ENCODE measurements at regions not wholly inside any gene's neighbourhood (a gene's known extent, or its start where the extent isn't known, plus 50 kb on each side); places are given as distances from the start of the nearest gene placed in this dataset.

GRCh38 chr5:8824371-8824770 lies 721.5 kb downstream of the SEMA5A start:
- Histone ChIP-seq H2AFZ (ENCODE audit: low read depth, low read length) (no peak overlapping the region), H3K36me3 (ENCODE audit: control insufficient read depth in 2 of 2, extremely low read depth in 1 of 2, insufficient read depth in 2 of 2, low read length in 2 of 2) (no peaks in the 10 kb centered on the region), H4K20me1 (replicated peaks; ENCODE audit: control insufficient read depth, extremely low read depth, insufficient read depth, low read length) (no peaks in the 10 kb centered on the region), H3K4me1 (ENCODE audit: control insufficient read depth, extremely low read depth, insufficient read depth, low read length) (peaks cover 20% of the 10 kb centered on the region), H3K27me3 (ENCODE audit: control insufficient read depth in 2 of 2, insufficient read depth in 2 of 2, low read length in 2 of 2) (no peaks in the 10 kb centered on the region), H3K9me3 (replicated peaks; ENCODE audit: control insufficient read depth, insufficient read depth, low read length) (no peaks in the 10 kb centered on the region), H3K9ac (replicated peaks; ENCODE audit: extremely low read depth, insufficient read depth, low read length) (no peak overlapping the region), H3K79me2 (ENCODE audit: control insufficient read depth, insufficient read depth, low read length) (no peaks in the 10 kb centered on the region), H3K27ac (ENCODE audit: insufficient read depth, low read depth, low read length) (no peak overlapping the region), H3K4me2 (ENCODE audit: insufficient read depth, low read length) (no peak overlapping the region), H3K9me1 (replicated peaks; ENCODE audit: control insufficient read depth, extremely low read depth, insufficient read depth, low read length) (no peaks in the 10 kb centered on the region), H3K4me3 (replicated peaks in 1 of 3; ENCODE audit: insufficient read depth in 1 of 3, low read depth in 1 of 3, low read length in 3 of 3) (no peak overlapping the region)
- no TSS peak for BruUV-seq (replicated peaks)
- dilution Hi-C loops (cut with MboI; ENCODE audit: extremely low pct_ligation_motif_present, low sequenced_read_pairs), result no loop called here
- CTCF ChIA-PET, result interaction anchor here (1.1 to 1.5 kb wide), 2 partner anchors 21 to 31 kb away, joined by 4 to 5 read pairs; no protein-coding TSS in a partner anchor
- POLR2A ChIA-PET, result no interaction called here
- no peak for FAIRE-seq
- intact Hi-C loops (cut with micrococcal nuclease), result no loop called here
- DNase-seq (ENCODE audit: low read depth, low spot score), result no peak
- TF ChIP-seq EZH2 (IDR thresholded peaks at IDR 0.05; ENCODE audit: borderline replicate concordance, low read depth, low read length, severe bottlenecking), result no peak
- no peak for TF ChIP-seq CTCF (IDR thresholded peaks at IDR 0.05; ENCODE audit: extremely low read depth in 1 of 2, insufficient read depth in 1 of 2, low read depth in 1 of 2, low read length in 2 of 2)
- TF ChIP-seq GATA2 (IDR thresholded peaks at IDR 0.05; ENCODE audit: insufficient read depth, insufficient read length, low read depth, low read length), result no peak
- TF ChIP-seq JUN (IDR thresholded peaks at IDR 0.05; ENCODE audit: borderline replicate concordance, insufficient read depth, insufficient read length, low read depth), result no peak
- TF ChIP-seq MAX (IDR thresholded peaks at IDR 0.05; ENCODE audit: insufficient read depth, insufficient read length), result no peak
- TF ChIP-seq POLR2A (IDR thresholded peaks at IDR 0.05; ENCODE audit: low read depth, low read length), result no peak
- no peak for TF ChIP-seq MYC (IDR thresholded peaks at IDR 0.05; ENCODE audit: low read depth, low read length)
- no peak for TF ChIP-seq FOS (IDR thresholded peaks at IDR 0.05; ENCODE audit: borderline replicate concordance, insufficient read depth, low read length)

Measured in endothelial cell of umbilical vein (primary cell).